Activated CD4-positive, alpha-beta T cell treated with anti-CD3 and anti-CD28 coated beads, Interleukin-10, Interleukin-2, amounts not matched to agents 100 ng/mL and 50 ng/mL, durations not matched to agents 16 hours and 8 hours (primary cell): ENCODE measurements at regions not wholly inside any gene's neighbourhood (a gene's known extent, or its start where the extent isn't known, plus 50 kb on each side); places are given as distances from the start of the nearest gene placed in this dataset.

Experiments used
- DNase-seq: peaks from one replicate; pipeline ENCODE4 v3.0.0-alpha.2; 2020

- DNase-seq: no peak
Observed at GRCh38 chr9:80012557-80013330, 441.0 kb downstream of the TLE4 start.

DNA sequence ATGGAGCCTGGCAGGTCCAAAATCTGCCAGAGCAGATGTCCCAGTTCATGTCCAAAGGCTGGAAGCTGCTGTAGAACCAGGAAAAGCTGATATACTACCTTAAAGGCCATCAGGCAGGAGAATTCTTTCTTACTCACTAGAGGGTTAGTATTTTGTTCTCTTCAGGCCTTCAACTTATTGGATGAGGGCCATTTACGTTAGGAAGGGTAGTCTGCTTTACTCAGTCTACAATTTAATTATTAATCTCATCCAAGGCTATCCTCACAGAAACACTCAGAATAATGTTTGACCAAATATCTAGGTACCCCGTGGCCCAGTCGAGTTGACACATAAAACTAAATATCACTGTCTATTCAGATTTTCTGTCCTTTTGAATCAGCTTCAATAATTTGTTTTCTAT, 437.4 kb downstream of the TLE4 start:
- no peak for DNase-seq

DNA sequence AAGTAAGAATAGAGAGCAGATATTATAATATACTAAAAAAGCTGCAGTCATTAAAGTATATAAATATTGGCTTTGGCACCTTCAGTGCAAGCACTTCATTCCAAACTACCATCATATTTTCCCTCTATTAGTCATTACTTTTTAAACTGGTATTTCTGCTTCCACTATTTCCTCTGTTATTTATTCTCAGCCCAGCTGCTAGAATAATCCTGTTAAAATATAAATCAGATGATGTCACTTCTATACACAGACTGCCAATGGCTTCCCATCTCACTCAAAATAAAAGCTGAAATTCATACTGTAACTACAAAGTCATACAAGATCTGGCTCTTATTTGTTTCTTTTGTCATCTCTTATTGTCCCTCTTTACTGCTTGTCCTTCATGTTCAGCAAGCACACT, 432.9 kb downstream of the TLE4 start:
- no peak for DNase-seq

- no peak for DNase-seq
Observed at GRCh38 chr9:79990536-79990935, 418.8 kb downstream of the TLE4 start.

DNA sequence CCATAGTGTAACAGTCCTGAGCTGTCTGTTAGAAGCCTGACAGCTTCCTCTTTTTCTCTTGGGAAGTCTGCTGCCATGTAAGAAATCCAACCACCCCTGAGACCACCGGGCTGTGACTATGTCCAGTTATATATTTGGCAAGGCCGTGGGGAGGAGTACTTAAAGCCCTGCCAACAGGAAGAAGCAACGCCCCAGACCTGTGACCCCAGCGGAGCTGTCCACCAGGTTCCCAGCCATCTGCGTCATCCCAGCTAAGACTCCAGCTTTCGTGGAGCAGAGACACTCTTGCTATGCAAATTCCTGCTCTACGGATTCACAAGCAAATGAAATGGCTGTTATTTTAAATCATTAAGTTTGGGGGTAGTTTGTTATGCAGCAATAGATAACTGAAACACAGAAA, 417.3 kb downstream of the TLE4 start:
- no peak for DNase-seq

DNA sequence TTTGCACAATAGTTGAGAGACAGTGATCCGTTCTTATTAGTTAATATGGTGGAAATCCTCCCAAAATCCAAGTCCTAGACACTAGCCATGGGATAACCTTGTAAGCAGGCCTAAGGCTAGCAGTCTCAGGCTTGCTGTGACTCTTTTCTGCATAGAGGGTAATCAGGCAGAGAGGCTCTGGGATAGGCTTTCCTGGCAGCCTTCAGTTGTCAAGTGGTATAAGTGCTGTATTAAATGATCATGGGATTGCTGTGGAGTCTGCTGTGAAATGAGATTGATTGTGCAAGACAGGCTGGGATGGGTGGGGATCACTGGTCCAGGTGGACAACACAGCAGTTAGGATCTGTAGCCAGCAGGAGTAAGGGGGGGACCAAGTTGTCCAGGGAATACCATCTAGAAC, 416.4 kb downstream of the TLE4 start:
- no peak for DNase-seq

DNA sequence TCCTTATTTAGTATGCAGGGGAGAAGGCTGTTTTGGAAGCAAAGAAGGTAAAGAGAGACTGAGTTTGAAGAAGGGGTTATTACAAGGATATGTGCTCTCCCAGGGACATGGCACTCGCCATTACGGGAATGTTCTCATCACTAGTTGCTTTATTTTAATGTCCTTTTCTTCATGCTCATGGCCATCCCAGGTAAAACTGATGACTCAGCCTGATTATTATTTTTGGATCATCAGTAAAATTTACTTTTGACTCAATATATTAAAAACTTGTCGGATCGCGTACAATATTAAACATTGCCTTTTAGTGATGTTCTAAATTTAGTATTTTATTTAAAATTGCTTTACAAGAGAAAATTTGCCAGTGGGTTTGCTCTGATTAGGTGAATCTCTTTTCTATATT, 414.7 kb downstream of the TLE4 start:
- no peak for DNase-seq

DNA sequence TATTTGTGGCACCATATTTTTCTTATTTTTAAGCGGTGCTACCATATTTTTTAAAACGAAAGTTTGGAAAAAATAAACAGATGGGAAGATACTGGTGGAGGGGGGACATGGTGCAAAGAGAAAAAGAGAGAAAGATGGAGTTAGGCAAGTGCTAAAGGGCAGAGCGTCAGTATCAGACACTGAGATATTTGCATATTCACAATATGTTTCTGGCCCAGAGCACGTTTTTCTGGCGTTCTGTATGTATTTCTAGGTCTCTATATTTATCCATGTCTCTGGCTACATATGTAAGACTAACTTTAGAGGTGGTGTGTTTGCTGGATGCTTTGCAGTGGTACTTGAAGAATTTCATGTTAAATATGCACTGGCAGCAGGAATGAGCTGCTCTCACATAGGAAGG, 414.0 kb downstream of the TLE4 start:
- DNase-seq: no peak

DNA sequence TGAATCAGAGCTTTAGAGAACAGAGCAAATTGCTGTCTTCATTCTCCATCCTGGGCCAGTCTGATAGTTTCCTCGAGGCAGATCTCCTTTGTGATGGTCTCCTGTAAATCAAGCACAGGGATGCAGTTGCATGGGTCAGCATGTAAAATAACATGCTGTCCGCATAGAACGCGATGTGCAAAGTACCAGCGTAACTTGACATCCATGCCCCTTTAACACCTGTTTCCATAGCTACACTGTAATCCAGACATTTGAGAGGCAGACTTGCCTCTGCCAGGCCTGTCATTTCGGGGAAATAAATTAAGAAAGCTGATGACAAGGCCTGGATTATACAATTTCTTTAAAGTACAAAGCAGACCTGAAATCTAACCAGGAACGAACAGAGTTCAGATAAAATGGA, 413.5 kb downstream of the TLE4 start:
- no peak for DNase-seq

DNA sequence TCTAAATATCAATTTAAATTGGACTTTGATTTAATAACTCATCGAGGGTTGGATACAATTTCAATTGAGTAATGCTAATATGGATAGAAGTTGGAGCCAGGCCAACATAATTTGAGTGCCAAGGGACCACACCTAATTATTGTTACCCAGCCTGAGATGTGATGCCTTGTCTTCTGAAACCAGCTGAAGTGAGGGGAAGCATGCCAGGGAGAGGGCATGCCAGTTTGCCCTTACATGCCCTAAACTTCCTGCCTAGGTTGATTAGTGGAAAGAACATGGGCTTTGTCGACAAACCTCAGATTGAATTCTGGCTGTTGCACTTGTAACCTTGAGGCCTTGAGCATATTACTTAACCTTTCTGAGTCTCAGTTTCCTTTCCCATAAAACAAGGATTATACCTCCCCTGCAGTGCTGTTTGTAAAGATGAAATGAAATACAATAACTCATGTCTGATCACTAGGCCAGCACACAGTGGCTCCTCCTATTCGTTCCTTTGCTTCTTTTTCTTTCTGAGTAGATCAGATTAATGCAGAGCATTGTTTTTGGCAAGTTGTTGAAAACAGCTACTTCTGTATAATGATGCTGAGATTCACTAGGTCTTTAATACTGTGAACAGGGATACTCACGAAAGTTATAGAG, 412.8 kb downstream of the TLE4 start:
- DNase-seq: no peak

- no peak for DNase-seq
Observed at GRCh38 chr9:79980432-79980831, 408.7 kb downstream of the TLE4 start.

GRCh38 chr9:79977510-79978197, 405.9 kb downstream of the TLE4 start:
- no peak for DNase-seq

- DNase-seq: no peak
Observed at GRCh38 chr9:79977074-79977435, 405.3 kb downstream of the TLE4 start.

DNA sequence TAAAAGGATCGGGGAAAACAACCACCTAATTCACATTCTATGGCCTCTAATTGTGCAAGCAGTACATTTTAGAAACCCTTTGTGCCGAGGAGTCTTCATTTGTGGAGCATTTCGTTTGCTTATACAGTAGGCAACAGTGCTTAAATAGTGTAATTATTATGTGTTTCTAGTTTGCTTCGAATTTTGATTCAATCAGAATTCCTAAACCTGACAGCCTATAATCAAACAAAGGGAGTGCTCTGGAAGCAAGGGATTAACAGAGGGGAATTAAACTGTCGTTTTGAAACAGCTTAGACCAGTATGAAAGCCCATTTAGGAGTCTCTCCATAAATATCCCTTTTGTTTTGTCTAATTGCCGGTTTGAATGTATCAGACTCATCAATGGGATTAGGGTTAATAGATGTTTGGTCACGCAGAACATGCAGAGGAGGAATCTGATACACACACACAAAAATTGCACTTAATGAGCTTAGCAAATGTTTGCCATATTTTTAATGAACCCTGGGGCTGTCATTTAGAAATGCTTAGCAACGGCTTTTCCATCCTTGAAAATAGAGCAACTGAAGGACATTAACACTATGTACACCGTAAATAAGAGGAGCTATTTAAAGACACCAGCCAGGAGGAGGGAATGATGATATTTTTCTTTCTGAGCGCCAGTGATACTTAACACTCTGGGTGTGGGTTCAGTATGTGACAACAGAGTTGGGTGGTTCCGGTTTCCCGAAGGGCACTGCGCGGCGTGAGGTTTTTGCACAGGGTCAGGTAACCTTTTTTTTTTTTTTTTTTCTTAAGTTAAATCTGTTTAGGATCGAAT, 404.7 kb downstream of the TLE4 start:
- DNase-seq: no peak

DNA sequence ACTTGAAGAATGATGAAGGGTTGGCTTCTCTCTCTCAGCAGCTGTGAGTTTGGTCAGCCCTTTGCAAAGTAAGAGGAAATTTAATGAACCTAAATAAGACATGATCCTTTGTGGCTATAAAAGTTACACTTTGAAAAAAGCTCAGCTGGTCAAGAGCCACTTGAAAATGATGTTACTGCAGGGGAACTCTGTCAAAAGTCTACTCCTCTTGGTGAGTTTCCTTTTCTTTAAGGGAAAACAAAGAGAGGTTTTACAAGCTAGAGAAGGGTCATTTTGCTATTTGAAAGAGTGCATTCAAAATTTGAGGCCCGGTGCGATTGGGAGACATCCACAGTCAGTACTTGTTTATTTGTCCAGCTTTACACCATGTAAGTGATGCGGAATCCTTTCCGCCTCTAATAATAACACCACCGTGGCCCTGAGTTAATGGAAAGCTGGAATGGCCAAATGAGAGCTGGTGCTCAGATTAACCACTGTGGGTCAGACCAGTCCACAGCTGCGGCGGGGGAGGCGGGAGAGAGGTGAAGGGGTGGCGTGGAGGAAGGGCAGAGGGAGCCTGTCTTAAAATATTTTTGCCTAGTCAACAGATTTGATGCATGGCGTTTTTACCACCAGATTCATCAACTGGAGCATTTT, 404.0 kb downstream of the TLE4 start:
- DNase-seq: no peak

DNA sequence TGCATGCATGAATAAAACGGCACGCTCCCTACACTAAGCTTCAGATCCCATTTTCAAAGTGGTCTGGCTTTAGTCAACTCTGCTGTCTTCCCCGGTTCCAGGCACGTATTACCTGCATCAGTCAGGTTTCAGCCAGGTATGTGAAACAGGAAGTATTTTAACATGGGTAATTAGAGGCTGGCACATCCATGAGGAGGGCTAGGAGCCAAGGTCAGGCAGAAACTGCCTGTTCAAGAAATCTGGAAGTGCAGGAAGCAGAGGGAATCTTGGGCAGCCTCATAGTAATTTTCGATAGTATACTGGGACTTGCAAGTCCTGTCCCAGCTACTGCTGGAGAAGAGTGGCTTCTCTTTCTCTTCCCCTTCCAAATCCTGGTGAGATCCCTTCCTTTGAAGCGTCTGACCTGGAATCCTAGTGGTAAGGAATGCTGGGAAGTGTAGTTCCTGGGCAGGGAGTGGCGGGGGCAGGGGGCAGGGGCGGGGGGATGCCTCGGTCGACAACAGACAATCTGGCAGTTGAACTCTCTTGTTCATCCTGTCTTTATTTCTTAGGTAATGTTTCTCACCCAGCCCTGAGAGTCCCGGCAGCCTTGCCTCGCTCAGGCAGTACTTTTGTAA, 403.1 kb downstream of the TLE4 start:
- DNase-seq: no peak

- no peak for DNase-seq
Observed at GRCh38 chr9:79973627-79974026, 401.9 kb downstream of the TLE4 start.

GRCh38 chr9:79970146-79970425, 398.3 kb downstream of the TLE4 start:
- DNase-seq: no peak

- no peak for DNase-seq
Observed at GRCh38 chr9:79969393-79970145, 397.8 kb downstream of the TLE4 start.

- no peak for DNase-seq
Observed at GRCh38 chr9:79968533-79968932, 396.8 kb downstream of the TLE4 start.

GRCh38 chr9:79962836-79963235, 391.1 kb downstream of the TLE4 start:
- no peak for DNase-seq

- no peak for DNase-seq
Observed at GRCh38 chr9:79962150-79962549, 390.4 kb downstream of the TLE4 start.
